ENCODE measurements at regions not wholly inside any gene's neighbourhood (a gene's known extent, or its start where the extent isn't known, plus 50 kb on each side); places are given as distances from the start of the nearest gene placed in this dataset.

DNA sequence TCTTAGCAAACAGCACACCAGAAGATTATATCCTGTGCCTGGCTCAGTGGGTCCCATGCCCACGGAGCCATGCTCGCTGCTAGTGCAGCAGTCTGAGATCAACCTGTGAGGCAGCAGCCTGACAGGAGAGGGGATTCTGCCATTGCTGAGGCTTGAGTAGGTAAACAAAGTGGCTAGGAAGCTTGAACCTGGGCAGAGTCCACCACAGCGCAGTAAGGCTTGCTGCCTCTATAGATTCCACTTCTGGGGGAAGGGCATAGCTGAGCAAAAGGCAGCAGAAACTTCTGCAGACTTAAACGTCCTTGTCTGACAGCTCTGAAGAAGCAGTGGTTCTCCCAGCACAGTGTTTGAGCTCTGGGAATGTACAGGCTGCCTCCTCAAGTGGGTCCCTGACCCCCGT is 210.3 kb downstream of the RMST start:
- TF ChIP-seq, protein P1, sequence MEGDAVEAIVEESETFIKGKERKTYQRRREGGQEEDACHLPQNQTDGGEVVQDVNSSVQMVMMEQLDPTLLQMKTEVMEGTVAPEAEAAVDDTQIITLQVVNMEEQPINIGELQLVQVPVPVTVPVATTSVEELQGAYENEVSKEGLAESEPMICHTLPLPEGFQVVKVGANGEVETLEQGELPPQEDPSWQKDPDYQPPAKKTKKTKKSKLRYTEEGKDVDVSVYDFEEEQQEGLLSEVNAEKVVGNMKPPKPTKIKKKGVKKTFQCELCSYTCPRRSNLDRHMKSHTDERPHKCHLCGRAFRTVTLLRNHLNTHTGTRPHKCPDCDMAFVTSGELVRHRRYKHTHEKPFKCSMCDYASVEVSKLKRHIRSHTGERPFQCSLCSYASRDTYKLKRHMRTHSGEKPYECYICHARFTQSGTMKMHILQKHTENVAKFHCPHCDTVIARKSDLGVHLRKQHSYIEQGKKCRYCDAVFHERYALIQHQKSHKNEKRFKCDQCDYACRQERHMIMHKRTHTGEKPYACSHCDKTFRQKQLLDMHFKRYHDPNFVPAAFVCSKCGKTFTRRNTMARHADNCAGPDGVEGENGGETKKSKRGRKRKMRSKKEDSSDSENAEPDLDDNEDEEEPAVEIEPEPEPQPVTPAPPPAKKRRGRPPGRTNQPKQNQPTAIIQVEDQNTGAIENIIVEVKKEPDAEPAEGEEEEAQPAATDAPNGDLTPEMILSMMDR (IDR thresholded peaks at IDR 0.05; ENCODE audit: insufficient read depth, low read length, poor library complexity, severe bottlenecking): no peak
- no peak for TF ChIP-seq EZH2phosphoT487 (conservative IDR thresholded peaks at IDR 0.05; ENCODE audit: low read length)
